Right ventricle myocardium inferior (tissue), 1 donor: ENCODE measurements at regions not wholly inside any gene's neighbourhood (a gene's known extent, or its start where the extent isn't known, plus 50 kb on each side); places are given as distances from the start of the nearest gene placed in this dataset.

Experiments
- ATAC-seq: fragments of 200-7000 bp; cut with Tn5 transposase; one replicate; pipeline ENCODE4 v1.9.1; 2020; ENCODE audit warnings: mild to moderate bottlenecking, moderate library complexity
- DNase-seq: peaks from one replicate; pipeline ENCODE4 v3.0.0; 2021; ENCODE audit errors: missing footprints
- intact Hi-C: fragments of 100-400 bp; cut with DNase I; formaldehyde crosslinking; loops from one replicate; pipeline ENCODE4 v1.11.0; 2022
- donor health status: DM: no; HTN: yes; CAD: no; lungs with severe emphysema.

DNA sequence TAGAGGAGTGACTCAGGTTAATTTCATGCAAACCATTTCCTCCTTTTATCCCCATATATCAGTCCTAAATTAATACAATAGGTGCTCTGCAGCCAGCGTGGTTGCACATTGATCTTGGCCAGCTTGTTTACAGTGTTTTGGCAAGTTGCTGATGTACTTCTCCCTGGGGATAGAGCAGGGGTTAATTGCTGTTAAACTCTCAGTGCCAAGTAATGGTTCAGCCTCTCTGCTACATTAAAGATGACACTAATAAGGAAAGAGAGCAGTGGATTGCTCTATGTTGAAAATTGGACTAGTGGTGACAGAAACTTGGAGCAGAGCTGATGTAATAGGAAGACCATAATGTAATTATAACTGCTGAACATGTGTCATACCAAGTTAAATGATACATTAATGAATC, 717.5 kb downstream of the RERGL start:
- no peak for ATAC-seq
- no peak for DNase-seq
- intact Hi-C loops, result no loop called here

DNA sequence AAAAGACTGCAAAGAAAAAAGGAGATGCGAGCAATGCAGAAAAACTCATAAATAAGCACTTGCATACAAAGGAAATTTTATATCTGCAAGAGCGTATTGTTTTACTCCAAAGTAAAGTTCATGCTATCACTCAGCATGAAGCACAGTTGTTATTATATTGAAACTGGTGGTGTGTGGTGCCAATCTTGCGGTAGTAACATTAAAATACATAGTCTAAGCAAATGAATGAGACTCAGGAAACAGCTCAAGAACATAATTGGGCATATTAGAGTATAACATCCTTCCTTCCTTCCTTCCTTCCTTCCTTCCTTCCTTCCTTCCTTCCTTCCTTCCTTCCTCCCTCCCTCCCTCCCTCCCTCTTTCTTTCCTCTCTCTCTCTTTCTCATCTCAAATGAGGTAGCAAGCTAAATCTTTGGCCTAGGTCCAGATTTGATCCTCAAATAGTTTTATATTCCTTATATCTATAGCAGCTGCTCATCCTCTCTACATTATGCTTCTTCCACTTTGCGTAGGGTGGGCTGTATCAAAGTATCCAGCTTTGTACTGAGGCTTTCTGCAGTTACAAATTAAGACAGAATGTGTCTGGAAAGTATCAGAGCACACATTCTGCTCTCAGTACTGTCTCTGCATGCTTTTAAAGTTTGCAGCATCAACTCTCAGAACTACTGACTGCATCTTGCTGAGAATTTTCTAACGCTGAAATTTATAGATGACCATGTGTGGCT, 718.3 kb downstream of the RERGL start:
- ATAC-seq (no peak), DNase-seq (no peak)
- intact Hi-C loops, result no loop called here

DNA sequence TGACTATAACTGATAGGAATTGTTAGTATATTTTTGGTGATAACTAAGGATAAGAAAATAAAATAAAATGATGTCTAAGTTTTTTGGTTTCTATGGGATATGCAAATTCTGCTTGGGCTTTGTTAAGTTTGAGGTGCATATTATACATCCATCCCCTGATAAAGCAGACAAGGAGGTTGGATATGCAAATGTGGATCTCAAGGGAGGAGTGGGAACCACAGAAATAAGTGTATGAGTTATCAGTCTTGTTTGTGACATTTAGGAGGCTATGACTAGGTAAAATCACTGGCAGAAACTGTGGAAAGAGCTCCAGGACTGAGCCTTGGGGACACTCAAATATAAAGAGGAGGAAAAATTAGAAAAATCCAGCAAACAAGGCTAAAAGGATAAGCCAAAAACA, 719.4 kb downstream of the RERGL start:
- intact Hi-C loops, result no loop called here
- ATAC-seq (no peak), DNase-seq (no peak)

DNA sequence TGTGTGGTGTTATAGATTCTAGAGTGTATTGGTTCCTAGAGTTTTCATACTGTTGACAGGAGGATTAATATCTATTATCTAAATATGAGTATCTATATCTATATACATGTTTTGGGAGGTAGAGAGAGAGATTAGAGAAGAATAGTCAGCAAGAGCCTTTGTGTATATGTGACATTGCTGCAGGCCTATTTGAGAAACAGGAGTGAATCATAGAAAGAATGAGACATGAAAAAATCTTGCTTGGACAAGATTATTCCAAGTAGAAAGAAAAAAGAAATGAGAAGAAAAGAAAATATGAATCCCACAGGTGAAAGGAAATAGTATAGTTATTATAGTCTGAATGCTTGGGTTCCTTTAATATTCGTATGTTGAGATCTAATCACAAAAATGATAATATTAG, 720.4 kb downstream of the RERGL start:
- ATAC-seq (no peak), DNase-seq (no peak)
- intact Hi-C loops, result no loop called here

DNA sequence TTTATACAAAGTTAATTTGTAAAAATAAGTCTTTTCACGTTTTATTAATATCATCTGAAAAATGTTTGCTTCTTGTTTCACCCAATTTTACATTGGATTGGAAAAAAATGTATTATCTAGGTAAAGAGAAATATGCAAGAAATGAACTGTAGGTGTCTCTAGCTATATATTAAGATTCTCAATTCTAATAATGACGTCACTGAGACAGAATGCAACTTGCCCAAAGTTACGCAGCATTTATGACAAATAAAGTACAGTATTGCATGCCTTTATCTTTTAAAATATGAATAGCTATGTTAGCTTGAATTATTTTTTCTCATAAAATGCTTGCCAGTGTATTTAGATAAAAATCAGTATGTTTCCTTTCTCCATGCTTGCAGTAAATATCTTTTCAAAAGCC, 728.8 kb downstream of the RERGL start:
- intact Hi-C loops, result no loop called here
- ATAC-seq (no peak), DNase-seq (no peak)

DNA sequence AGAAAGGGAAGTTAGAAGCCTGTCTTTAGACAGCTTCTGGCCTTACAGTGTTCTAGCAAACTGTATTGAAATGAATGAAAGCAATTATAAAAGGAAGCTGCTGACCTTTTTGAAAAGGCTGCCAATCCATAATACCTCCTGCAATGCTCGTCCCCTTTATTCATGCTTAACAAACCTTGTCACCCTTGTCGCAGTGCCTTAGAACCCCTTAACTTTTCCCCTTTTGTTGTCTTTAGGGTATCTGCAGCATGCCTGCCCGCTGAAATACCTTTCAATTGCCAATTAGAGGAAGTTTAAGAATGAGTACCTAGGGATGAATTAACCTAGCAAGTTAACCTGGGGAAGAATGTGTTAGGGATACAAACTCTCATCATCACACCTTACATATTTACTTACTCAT, 731.2 kb downstream of the RERGL start:
- DNase-seq, result no peak
- intact Hi-C loops, result no loop called here
- no peak for ATAC-seq

DNA sequence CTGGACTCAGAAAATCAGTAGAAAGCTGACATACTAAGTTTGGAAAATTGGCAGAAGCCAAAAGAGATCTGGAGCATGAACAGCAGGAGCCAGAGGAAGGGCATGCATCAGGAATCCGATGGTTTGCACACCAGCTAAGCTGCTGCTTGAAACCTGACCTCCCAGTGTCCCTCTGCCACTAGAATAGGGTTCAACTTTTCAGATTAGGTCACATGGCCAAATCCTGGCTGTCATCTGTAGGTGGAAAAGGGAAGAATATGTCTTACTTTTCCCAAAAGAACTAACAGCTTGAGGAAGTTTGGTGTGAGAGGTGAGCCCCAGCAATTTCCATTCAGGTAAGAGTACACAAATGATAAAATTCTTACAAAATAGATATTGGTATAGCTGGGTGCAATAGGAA, 732.6 kb downstream of the RERGL start:
- DNase-seq (no peak), ATAC-seq (no peak)
- intact Hi-C loops, result no loop called here

DNA sequence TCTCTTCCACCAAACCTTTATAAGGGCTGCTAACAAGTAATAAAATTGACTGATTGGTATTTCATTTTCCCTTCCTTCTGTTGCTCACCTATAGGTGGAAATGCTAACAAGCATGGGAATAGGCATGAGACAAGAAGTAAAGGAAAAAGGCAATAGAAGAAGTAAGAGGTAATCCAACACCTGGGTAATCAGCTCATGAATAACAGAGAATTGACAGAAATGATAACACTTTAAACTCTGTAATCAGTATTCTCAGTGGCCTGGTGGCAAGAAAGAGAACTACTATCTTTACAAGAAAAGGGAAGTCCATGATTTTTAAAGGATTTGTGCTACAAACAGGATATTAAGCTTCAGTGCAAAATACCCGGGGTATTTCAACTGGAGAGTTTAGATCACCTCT, 737.8 kb downstream of the RERGL start:
- intact Hi-C loops, result no loop called here
- ATAC-seq, result no peak

DNA sequence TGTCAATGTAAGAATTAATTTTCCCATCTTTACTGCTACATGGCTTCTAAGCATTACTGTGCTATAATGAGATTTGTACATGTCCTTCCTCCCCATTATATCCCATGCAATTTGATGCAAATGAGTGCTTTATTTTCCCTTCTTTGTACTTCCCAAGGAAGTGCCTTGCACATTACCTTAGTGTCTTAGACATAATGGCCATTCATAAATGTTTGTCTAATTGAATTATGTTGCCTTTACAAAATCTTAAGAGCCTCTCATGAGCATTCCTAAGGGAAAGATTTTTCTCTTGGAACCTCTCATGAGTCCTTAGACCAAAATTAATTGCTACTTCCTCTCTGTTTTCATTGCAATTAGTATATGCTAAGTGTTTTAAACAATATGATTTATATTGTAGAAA, 741.7 kb downstream of the RERGL start:
- DNase-seq (no peak), ATAC-seq (no peak)
- intact Hi-C loops, result no loop called here

More for the DNA sequence above, 737.8 kb downstream of the RERGL start:
- no peak for DNase-seq

DNA sequence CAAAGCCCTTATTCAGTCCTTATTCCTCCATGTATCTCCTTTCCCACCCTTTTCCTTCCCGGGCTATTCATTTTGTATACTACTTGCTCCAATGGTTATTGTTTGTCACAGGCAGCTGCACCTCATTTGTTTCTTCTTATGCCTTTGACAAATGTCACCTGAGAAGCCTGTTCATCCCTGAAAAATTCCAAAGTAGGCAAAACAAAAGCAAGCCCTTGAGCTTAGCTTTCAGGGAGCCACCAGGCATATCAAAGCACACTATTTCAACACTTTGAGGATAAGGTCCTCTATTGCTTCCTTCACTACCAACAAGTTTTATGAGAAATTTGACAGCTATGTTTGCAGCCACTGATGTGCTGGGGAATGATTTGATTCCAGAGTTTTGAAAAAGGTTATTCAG, 738.7 kb upstream of the LMO3 start:
- DNase-seq (no peak), ATAC-seq (no peak)
- intact Hi-C loops, result no loop called here

DNA sequence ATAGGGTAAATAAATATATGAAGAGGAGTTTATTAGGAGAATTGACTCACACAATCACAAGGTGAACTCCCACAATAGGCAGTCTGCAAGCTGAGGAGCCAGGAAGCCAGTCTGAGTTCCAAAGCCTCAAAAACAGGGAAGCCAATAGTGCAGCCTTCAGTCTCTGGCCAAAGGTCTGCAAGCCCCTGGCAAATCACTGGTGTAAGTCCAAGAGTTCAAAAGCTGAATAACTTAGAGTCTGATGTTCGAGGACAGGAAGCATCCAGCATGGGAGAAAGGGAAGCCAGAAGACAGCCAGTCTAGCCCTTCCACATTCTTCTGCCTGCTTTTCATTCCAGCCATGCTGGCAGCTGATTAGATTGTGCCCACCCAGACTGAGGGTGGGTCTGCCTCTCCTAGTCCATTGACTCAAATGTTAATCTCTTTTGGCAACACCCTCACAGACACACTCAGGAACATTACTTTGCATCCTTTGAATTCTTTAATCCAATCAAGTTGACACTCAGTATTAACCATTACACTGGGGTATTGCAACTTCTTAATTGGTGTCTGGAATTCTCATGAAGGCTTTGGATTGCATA, 736.5 kb upstream of the LMO3 start:
- ATAC-seq, result no peak
- intact Hi-C loops, result no loop called here

DNA sequence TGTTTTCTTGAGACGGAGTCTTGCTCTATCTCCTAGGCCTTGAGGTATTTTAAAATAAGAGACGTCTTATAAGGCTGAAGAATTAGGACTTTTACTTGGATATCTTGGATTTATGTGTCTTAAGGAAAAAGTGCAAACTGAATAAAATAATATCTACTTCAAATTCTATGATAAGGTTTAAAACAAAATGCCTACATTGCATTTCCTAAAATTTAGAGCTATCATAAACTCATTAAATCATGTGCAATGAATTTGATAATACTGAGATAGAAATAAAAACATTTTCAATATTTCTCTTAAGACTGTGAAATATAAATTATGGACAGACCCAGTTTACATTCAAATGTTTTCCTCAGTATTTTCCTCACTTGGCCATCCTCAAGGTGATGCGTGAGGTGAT, 729.5 kb upstream of the LMO3 start:
- DNase-seq (no peak), ATAC-seq (no peak)
- intact Hi-C loops, result no loop called here

More for the DNA sequence above, 736.5 kb upstream of the LMO3 start:
- DNase-seq, result no peak

DNA sequence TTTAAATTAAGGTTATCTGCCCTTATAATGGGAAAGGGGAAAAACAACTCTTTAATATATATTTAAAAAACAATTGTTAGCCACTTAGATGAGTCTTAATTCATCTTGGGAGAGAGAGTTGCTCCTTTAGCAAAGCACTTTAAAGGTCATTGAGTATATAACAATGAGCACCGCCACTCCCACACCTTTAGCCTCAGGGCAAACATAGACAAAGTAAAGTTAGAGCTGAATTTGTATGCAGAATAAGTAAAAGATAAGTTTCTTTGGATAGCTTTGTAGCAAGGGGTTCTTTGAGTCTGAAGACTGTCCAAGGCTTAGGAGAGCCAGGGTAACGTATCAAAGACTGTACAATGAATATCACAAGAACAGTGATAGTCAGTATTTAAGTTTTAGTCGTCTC, 728.8 kb upstream of the LMO3 start:
- DNase-seq, result no peak
- intact Hi-C loops, result no loop called here
- ATAC-seq, result no peak

DNA sequence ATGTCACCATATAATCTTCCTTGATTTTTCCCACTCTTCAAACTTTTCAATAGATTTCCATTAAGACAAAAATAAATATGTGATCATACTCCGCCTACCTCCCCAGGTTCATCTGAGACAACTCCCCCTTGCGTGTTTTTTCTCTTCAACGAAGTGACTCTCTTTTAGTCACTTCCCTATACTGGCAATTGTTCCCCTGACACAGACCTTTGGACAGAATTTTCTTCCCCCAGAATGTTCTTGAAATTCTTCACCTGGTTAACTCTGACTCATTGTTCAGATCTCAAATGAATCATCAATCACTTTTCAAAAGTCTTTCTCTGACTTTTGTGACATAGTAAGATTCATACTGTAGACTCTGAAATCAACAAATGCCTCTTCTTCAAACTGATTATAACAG, 727.3 kb upstream of the LMO3 start:
- no peak for ATAC-seq
- intact Hi-C loops, result no loop called here

DNA sequence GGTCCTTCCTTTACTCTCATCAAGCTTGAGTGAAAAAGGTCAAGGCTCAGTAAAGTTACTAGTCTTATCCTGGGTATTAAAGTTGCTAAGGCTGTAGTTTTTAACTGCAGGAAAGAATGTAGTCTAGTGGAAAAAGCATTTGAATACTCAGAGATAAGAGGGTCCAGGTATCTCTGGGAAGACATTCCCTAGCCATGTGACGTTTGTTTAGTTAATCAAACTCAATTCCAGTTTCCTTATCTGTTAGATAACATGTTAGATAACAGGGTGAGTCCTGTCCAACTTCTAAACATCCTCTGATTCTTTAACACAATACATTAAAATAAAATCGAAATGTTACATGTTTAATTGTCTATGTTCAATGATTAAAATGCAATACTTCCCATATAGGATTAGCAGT, 720.7 kb upstream of the LMO3 start:
- intact Hi-C loops, result no loop called here
- no peak for DNase-seq
- no peak for ATAC-seq

More for the DNA sequence above, 727.3 kb upstream of the LMO3 start:
- no peak for DNase-seq

DNA sequence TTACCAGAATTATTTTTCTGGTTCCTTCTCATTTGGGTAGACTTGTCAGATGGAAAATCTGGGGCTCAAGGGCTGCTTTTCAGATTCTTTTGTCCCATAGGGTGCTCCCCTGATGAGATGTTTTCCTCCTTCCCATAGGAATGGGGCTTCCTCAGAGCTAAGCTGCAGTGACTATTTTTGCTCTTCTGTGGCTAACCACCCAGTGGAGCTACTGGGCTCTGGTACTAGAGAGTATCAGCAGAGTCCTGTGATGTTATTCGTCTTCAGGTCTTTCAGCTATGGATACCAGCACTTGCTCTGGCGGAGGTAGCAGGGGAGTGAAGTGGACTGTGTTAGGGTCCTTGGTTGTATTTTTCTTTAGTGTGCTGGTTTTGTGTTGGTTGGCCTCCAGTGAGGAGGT, 716.1 kb upstream of the LMO3 start:
- ATAC-seq (no peak), DNase-seq (no peak)
- intact Hi-C loops, result no loop called here

DNA sequence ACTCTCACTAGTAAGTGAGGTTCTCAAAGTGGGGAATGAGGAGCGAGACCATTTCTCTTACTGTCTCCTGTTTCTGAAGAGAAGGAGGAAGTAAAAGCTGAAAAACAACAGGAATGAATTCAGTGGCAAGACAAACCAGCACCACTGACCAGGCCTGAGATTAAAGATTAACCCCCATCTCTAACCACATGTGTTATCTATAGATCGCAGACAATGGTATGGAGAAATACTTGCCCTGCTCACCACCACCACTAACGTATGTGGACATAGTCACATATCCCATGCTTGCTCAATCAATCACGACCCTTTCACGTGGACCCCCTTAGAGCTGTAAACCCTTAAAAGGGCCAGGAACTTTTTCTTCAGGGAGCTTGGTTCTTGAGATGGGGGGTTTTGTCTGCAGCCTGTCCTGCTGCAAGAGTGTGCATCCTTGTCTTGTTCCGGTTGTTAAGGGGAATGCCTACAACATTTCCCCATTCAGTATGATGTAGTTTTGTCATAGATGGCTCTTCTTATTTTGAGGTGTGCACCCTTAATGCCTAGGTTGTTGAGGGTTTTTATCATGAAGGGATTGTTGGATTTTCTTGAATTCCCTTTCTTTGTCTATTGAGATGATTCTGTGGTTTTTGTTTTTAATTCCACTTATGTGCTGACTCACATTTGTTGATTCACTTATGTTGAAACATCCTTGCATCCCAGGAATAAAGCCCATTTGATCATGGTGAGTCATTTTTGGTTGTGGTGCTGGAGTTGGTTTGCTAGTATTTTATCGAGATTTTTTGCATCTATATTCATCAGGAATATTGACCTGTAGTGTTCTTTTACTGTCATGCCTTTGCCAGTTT, 698.8 kb upstream of the LMO3 start:
- ATAC-seq (no peak), DNase-seq (no peak)
- intact Hi-C loops, result no loop called here

DNA sequence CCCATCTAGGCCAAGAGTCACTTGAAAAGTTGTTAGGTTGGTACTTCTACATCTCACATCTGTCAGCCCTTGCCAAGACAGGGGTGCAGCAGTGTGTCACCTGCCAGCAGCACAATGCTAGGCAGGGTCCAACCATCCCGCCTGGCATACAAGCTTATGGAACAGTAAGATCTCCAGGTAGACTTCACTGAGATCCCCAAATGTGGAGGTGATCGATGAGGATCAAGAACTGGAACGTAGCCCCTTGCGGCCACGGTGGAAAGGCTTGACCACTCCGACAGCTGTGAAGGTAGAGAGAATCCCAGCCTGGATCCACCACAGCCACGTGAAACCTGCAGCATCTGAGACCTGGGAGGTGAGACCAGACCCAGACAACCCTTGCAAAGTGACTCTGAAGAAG, 696.0 kb upstream of the LMO3 start:
- DNase-seq, result no peak
- intact Hi-C loops, result no loop called here
- ATAC-seq, result no peak

DNA sequence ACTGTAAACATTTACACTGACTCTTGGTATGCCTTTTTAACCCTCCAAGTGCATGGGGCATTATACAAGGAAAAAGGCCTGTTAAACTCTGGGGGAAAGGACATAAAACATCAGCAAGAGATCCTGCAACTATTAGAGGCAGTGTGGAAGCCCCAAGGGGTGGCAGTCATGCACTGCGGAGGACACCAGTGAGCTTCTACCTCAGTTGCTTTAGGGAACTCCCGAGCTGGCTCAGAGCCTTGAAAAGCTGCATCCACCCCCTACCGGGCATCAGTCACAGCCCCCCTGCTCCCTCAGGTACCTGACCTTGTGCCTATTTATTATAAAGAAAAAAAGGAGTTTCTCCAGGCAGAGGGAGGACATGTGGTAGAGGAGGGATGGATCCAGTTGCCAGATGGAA, 695.6 kb upstream of the LMO3 start:
- DNase-seq (no peak), ATAC-seq (no peak)
- intact Hi-C loops, result no loop called here

DNA sequence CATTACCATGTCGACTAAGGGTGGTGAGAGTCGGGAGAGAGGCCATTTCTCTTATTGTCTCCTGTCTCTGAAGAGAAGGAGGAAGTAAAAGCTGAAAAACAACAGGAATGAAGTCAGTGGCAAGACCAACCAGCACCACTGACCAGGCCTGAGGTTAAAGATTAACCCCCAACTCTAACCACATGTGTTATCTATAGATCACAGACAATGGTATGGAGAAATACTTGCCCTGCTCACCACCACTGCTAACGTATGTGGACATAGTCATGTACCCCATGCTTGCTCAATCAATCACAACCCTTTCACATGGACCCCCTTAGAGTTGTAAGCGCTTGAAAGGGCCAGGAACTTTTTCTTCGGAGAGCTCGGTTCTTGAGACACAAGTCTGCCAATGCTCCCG, 690.9 kb upstream of the LMO3 start:
- intact Hi-C loops, result no loop called here

More for the DNA sequence above, 690.9 kb upstream of the LMO3 start:
- ATAC-seq, result no peak
- no peak for DNase-seq
